NCI-H1694 (cell line): ENCODE measurements at regions not wholly inside any gene's neighbourhood (a gene's known extent, or its start where the extent isn't known, plus 50 kb on each side); places are given as distances from the start of the nearest gene placed in this dataset.

Source experiments
- DNase-seq: peaks from one replicate; lab custom pipeline; 2025; lab: John Stamatoyannopoulos, UW

- DNase-seq, result no peak
These were observed 68.6 kb upstream of the TBCA start for GRCh38 chr5:77844623-77845323.

- DNase-seq, result no peak
These were observed 68.2 kb upstream of the TBCA start for GRCh38 chr5:77844373-77844622.

GRCh38 chr5:77843570-77844372, 67.6 kb upstream of the TBCA start:
- no peak for DNase-seq

GRCh38 chr5:77842243-77842642, 66.1 kb upstream of the TBCA start:
- no peak for DNase-seq

GRCh38 chr5:77841616-77842015, 65.5 kb upstream of the TBCA start:
- no peak for DNase-seq

- no peak for DNase-seq
These were observed 64.8 kb upstream of the TBCA start for GRCh38 chr5:77840930-77841329.

GRCh38 chr5:77839691-77840090, 63.6 kb upstream of the TBCA start:
- no peak for DNase-seq

- no peak for DNase-seq
These were observed 56.8 kb upstream of the TBCA start for GRCh38 chr5:77832938-77833337.

- no peak for DNase-seq
These were observed 56.1 kb upstream of the TBCA start for GRCh38 chr5:77832166-77832770.

- DNase-seq, result no peak
These were observed 52.3 kb upstream of the TBCA start for GRCh38 chr5:77828445-77828844.
